ENCODE measurements at regions not wholly inside any gene's neighbourhood (a gene's known extent, or its start where the extent isn't known, plus 50 kb on each side); places are given as distances from the start of the nearest gene placed in this dataset.

- Histone ChIP-seq H3K9me3 (replicated peaks; ENCODE audit: insufficient read depth, low read length) (no peaks in the 10 kb centered on the region), H3K9me2 (replicated peaks; ENCODE audit: insufficient read depth, low read length) (no peaks in the 10 kb centered on the region), H3K4me3 (ENCODE audit: low read length) (no peak overlapping the region), H3F3A (ENCODE audit: insufficient read depth, low read length) (no peaks in the 10 kb centered on the region), H3K4me1 (ENCODE audit: low read length) (no peaks in the 10 kb centered on the region), H3K27me3 (replicated peaks; ENCODE audit: insufficient read depth, low read length) (peaks cover 33% of the 10 kb centered on the region), H3K4me2 (ENCODE audit: low read depth, low read length) (no peak overlapping the region), H3K27ac (ENCODE audit: low read length) (no peak overlapping the region), H3K79me2 (ENCODE audit: low read length) (no peaks in the 10 kb centered on the region), H3K36me3 (replicated peaks; ENCODE audit: insufficient read depth, low read length) (no peaks in the 10 kb centered on the region), H4K20me1 (ENCODE audit: insufficient read depth, low read length) (no peaks in the 10 kb centered on the region), H2AFZ (ENCODE audit: low read length) (no peak overlapping the region), H3K9ac (ENCODE audit: low read length) (no peak overlapping the region)
- no peak for DNase-seq
- no peak for TF ChIP-seq EZH2phosphoT487 (IDR thresholded peaks at IDR 0.05; ENCODE audit: low read length)
- no peak for TF ChIP-seq EZH2 (optimal IDR thresholded peaks at IDR 0.05; ENCODE audit: low read depth, low read length)
- no peak for TF ChIP-seq CTCF (IDR thresholded peaks at IDR 0.05; ENCODE audit: low read length)
Observed at GRCh38 chr17:73835605-73836004, 191.4 kb upstream of the SDK2 start.

- Histone ChIP-seq H3K4me1 (ENCODE audit: low read length) (no peaks in the 10 kb centered on the region), H4K20me1 (ENCODE audit: insufficient read depth, low read length) (no peaks in the 10 kb centered on the region), H3K36me3 (replicated peaks; ENCODE audit: insufficient read depth, low read length) (no peaks in the 10 kb centered on the region), H2AFZ (ENCODE audit: low read length) (no peak overlapping the region), H3K9me3 (replicated peaks; ENCODE audit: insufficient read depth, low read length) (no peaks in the 10 kb centered on the region), H3K27ac (ENCODE audit: low read length) (no peak overlapping the region), H3K79me2 (ENCODE audit: low read length) (no peaks in the 10 kb centered on the region), H3K27me3 (replicated peaks; ENCODE audit: insufficient read depth, low read length) (peaks cover 36% of the 10 kb centered on the region), H3F3A (ENCODE audit: insufficient read depth, low read length) (no peaks in the 10 kb centered on the region), H3K9ac (ENCODE audit: low read length) (no peak overlapping the region), H3K4me2 (ENCODE audit: low read depth, low read length) (no peak overlapping the region), H3K4me3 (ENCODE audit: low read length) (no peak overlapping the region), H3K9me2 (replicated peaks; ENCODE audit: insufficient read depth, low read length) (no peaks in the 10 kb centered on the region)
- TF ChIP-seq EZH2 (optimal IDR thresholded peaks at IDR 0.05; ENCODE audit: low read depth, low read length), result no peak
- TF ChIP-seq CTCF (IDR thresholded peaks at IDR 0.05; ENCODE audit: low read length), result no peak
- no peak for TF ChIP-seq EZH2phosphoT487 (IDR thresholded peaks at IDR 0.05; ENCODE audit: low read length)
- no peak for DNase-seq
Observed at GRCh38 chr17:73838815-73839214, 194.6 kb upstream of the SDK2 start.

- Histone ChIP-seq H2AFZ (ENCODE audit: low read length) (no peak overlapping the region), H3K9ac (ENCODE audit: low read length) (no peak overlapping the region), H3K27me3 (replicated peaks; ENCODE audit: insufficient read depth, low read length) (peaks cover 41% of the 10 kb centered on the region), H3K79me2 (ENCODE audit: low read length) (no peaks in the 10 kb centered on the region), H3K4me2 (ENCODE audit: low read depth, low read length) (no peak overlapping the region), H3K9me2 (replicated peaks; ENCODE audit: insufficient read depth, low read length) (no peaks in the 10 kb centered on the region), H3K4me1 (ENCODE audit: low read length) (no peaks in the 10 kb centered on the region), H3K27ac (ENCODE audit: low read length) (no peak overlapping the region), H3K4me3 (ENCODE audit: low read length) (no peak overlapping the region), H3F3A (ENCODE audit: insufficient read depth, low read length) (no peaks in the 10 kb centered on the region), H3K9me3 (replicated peaks; ENCODE audit: insufficient read depth, low read length) (no peaks in the 10 kb centered on the region), H4K20me1 (ENCODE audit: insufficient read depth, low read length) (no peaks in the 10 kb centered on the region), H3K36me3 (replicated peaks; ENCODE audit: insufficient read depth, low read length) (no peaks in the 10 kb centered on the region)
- DNase-seq, result no peak
- no peak for TF ChIP-seq CTCF (IDR thresholded peaks at IDR 0.05; ENCODE audit: low read length)
- no peak for TF ChIP-seq EZH2 (optimal IDR thresholded peaks at IDR 0.05; ENCODE audit: low read depth, low read length)
- TF ChIP-seq EZH2phosphoT487 (IDR thresholded peaks at IDR 0.05; ENCODE audit: low read length), result no peak
Observed at GRCh38 chr17:73840829-73841228, 196.6 kb upstream of the SDK2 start.

Measured in MM.1S (cell line).